RPMI8226 (cell line): ENCODE measurements at regions not wholly inside any gene's neighbourhood (a gene's known extent, or its start where the extent isn't known, plus 50 kb on each side); places are given as distances from the start of the nearest gene placed in this dataset.
"Not testable (repeated sequence)": the region's sequence is repeated elsewhere in the genome, so short reads cannot be mapped to it uniquely, and the experiment has no call there.

ENCODE experiments used
- DNase-seq: peaks from one replicate; pipeline ENCODE4 v3.0.0-alpha.2; 2015

GRCh38 chr6:48986845-48987244, 476.2 kb downstream of the MMUT start:
- no peak for DNase-seq

DNA sequence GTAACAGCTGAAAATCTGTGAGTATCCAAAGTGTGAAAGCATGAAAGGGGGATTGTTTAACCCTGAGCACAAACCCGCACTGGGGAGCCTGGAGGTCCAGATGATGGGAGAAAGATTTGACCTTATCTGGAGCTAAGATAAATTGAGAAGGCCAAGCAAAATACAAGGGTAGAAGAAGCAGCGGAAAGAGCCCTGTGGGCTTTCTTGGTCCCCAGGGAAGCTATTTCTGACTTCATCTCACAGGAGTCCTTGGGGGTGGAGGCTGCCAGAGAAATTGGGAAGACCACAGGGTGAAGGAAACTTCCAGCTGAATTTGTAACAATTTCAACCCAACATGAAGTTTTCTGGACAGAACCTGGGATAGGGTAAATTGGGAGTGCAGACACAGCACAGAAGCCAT, 476.9 kb downstream of the MMUT start:
- no peak for DNase-seq

- no peak for DNase-seq
Measured at GRCh38 chr6:48985025-48985424, 478.0 kb downstream of the MMUT start.

GRCh38 chr6:48983968-48984367, 479.1 kb downstream of the MMUT start:
- not testable (repeated sequence) for DNase-seq

- no peak for DNase-seq
Measured at GRCh38 chr6:48983377-48983776, 479.7 kb downstream of the MMUT start.

GRCh38 chr6:48979806-48980205, 483.2 kb downstream of the MMUT start:
- DNase-seq: no peak

- DNase-seq: no peak
Measured at GRCh38 chr6:48979085-48979484, 484.0 kb downstream of the MMUT start.

- no peak for DNase-seq
Measured at GRCh38 chr6:48978016-48978415, 485.0 kb downstream of the MMUT start.

GRCh38 chr6:48977573-48977972, 485.5 kb downstream of the MMUT start:
- no peak for DNase-seq

- DNase-seq: no peak
Measured at GRCh38 chr6:48973491-48973890, 489.6 kb downstream of the MMUT start.

GRCh38 chr6:48961781-48962415, 501.2 kb downstream of the MMUT start:
- no peak for DNase-seq

GRCh38 chr6:48959251-48960060, 503.6 kb downstream of the MMUT start:
- no peak for DNase-seq

DNA sequence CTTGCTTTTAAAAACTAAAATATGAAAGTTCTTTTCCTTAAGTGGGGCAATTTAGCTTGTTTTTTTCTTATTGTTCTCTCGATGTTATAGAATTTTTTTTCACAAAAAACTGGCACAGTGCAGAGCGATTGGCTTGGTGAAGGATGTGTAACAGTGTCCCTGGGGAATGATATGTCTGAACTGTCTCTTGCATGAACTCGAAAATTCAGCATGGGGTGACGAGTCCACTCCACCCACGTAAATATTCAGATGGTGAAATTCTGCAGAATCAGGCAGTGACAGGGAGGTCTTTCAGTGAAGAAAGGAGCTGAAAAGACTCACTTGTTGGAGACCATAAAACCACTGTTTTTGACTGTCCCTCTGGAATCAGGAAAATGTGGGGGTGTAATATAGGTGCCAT, 505.3 kb downstream of the MMUT start:
- no peak for DNase-seq

GRCh38 chr6:48951917-48952316, 511.1 kb downstream of the MMUT start:
- no peak for DNase-seq

DNA sequence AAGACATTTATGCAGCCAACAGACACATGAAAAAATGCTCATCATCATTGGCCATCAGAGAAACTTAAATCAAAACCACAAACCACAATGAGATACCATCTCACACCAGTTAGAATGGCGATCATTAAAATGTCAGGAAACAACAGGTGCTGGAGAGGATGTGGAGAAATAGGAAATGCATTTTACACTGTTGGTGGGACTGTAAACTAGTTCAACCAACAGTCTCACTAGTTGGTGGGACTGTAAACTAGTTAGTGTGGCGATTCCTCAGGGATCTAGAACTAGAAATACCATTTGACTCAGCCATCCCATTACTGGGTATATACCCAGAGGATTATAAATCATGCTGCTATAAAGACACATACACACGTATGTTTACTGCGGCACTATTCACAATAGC, 518.8 kb downstream of the MMUT start:
- not testable (repeated sequence) for DNase-seq

DNA sequence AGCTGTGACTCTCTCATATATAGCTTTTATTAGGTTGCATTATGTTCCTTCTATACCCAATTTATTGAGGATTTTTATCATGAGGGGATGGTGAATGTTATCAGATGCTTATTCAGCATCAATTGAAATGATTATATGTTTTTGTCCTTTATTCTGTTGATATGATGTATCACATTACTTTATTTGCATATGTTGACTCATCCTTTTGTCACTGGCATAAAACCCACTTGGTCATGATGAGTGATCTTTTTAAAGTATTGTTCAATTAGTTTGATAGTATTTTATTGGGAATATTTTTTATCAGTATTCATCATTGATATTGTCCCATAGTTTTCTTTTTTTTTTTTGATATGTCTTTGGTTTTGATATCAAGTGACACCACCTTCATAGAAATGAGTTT, 529.9 kb downstream of the MMUT start:
- no peak for DNase-seq

DNA sequence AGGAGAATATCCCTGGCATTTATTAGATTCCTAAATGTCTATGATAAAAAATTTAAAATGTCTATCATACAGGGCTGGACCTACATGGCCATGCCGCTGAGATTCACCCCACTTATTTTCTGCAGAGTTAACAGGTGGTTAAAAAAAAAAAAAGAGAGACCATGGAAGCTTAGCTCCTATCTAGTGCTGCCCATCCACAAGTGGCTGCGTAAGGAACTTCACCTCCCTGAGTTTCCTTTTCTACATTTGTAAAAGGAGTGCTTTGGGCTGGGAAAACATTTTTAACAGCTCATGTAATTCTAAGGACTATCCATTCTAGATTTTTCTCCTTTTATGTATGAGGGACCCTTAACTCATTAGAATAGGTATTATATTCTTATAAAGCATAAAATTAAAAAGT, 534.1 kb downstream of the MMUT start:
- DNase-seq: no peak

- no peak for DNase-seq
Measured at GRCh38 chr6:48922837-48923236, 540.2 kb downstream of the MMUT start.

- no peak for DNase-seq
Measured at GRCh38 chr6:48919555-48919954, 543.5 kb downstream of the MMUT start.

GRCh38 chr6:48917233-48917632, 545.8 kb downstream of the MMUT start:
- DNase-seq: no peak

DNA sequence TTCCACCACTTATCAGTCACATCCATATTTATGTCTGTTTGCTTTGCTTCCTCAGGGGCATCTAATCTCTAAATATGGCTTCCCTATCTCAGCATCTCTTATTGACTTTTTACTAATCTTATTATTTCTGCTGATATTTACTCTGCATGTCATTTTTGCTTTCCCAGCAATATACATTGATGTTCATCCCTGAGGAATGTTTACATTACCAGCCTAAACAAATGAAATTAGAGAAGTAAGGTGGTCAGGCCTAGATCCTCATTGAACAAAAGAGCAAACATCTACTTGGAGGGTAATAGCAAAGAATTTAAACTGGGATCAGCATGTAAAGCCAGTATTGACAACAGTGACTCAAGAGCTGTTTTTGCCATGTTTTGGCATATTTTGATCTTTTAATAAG, 546.4 kb downstream of the MMUT start:
- DNase-seq: no peak

GRCh38 chr6:48915591-48915990, 547.5 kb downstream of the MMUT start:
- no peak for DNase-seq

GRCh38 chr6:48912503-48912902, 550.5 kb downstream of the MMUT start:
- no peak for DNase-seq

DNA sequence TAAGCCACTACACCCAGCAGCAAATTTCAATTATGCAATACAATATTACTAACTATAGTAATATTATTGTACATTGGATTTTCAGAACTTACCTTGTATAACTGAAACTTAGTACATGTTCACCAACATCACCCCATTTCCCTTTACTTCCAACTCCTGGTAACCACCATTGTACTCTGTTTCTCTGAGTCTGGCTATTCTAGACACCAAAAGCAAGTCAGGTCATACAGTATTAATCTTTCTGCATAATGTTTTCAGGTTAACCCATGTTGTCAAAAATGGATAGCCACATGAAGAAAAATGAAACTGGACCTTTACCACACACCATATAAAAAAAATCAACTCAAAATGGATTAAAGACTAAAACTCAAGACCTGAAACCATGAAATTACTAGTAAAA, 558.2 kb downstream of the MMUT start:
- DNase-seq: no peak

DNA sequence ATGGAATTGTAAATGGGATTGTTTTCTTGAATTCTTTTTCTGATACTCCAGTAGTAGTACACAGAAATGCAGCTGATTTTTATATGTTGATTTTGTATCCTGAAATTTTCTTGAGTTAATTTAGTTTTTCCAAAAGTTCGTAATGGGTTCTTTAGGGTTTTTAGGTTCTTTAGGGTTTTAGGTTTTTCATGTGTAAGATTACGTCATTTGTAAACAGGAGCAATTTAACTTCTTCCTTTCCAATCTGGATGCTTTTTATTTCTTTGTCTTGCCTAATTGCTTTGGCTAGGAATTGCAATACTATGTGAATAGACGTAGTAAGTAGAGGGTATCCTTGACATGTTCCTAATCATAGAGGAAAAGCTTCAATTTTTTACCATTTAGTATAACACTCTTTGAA, 568.6 kb downstream of the MMUT start:
- no peak for DNase-seq
